Endodermal cell (in vitro differentiated cells): ENCODE measurements at regions not wholly inside any gene's neighbourhood (a gene's known extent, or its start where the extent isn't known, plus 50 kb on each side); places are given as distances from the start of the nearest gene placed in this dataset.

Experiments used
- DNase-seq: peaks from one replicate; pipeline ENCODE4 v3.0.0-alpha.2; 2017
- H3K27ac ChIP-seq: 2 replicates; pipeline ENCODE4 v1.5.1; 2013; ENCODE audit warnings: mild to moderate bottlenecking, low read depth, low read length, moderate library complexity
- H3K27me3 ChIP-seq: 2 replicates; pipeline ENCODE4 v1.6.1; 2013; ENCODE audit warnings: mild to moderate bottlenecking, low read length, moderate library complexity; ENCODE audit not compliant: insufficient read depth, control insufficient read depth, poor library complexity, severe bottlenecking
- H3K36me3 ChIP-seq: 2 replicates; pipeline ENCODE4 v1.7.0; 2013; ENCODE audit warnings: mild to moderate bottlenecking, low read length, moderate library complexity; ENCODE audit not compliant: control insufficient read depth, insufficient read depth
- H3K4me1 ChIP-seq: one replicate; pipeline ENCODE4 v1.7.0; 2013; ENCODE audit warnings: low read length; ENCODE audit not compliant: control insufficient read depth, insufficient read depth
- H3K4me3 ChIP-seq: 2 replicates; pipeline ENCODE4 v1.5.1; 2013; ENCODE audit warnings: mild to moderate bottlenecking, low read length, moderate library complexity
- H3K9ac ChIP-seq: 2 replicates; pipeline ENCODE4 v1.6.1; 2013; ENCODE audit warnings: mild to moderate bottlenecking, low read length, moderate library complexity; ENCODE audit not compliant: poor library complexity, severe bottlenecking; ENCODE audit errors: extremely low read depth
- H3K9me3 ChIP-seq: 2 replicates; pipeline ENCODE4 v1.6.1; 2013; ENCODE audit warnings: mild to moderate bottlenecking, low read length, moderate library complexity; ENCODE audit not compliant: control insufficient read depth
- H3K27ac Mint-ChIP-seq: 2 replicates; pipeline ENCODE4 v1.8.0; 2020; ENCODE audit warnings: mixed read lengths
- H3K27me3 Mint-ChIP-seq: 2 replicates; pipeline ENCODE4 v1.8.0; 2021; ENCODE audit warnings: mild to moderate bottlenecking, mixed read lengths; ENCODE audit not compliant: insufficient read depth
- H3K36me3 Mint-ChIP-seq: 2 replicates; pipeline ENCODE4 v1.8.0; 2020; ENCODE audit warnings: low read depth, mixed read lengths
- H3K4me1 Mint-ChIP-seq: 2 replicates; pipeline ENCODE4 v1.8.0; 2020; ENCODE audit warnings: mixed read lengths
- H3K4me3 Mint-ChIP-seq: 2 replicates; pipeline ENCODE4 v1.8.0; 2020; ENCODE audit warnings: mild to moderate bottlenecking, moderate library complexity, mixed read lengths
- H3K9me3 Mint-ChIP-seq: 2 replicates; pipeline ENCODE4 v1.8.0; 2020; ENCODE audit warnings: mild to moderate bottlenecking, mixed read lengths
- CTCF ChIP-seq: fragments of 200-600 bp; sonication (generic); conservative IDR thresholded peaks from 2 replicates; pipeline ENCODE4 v1.5.0; 2021; ENCODE audit warnings: antibody characterized with exemption, mild to moderate bottlenecking
- WGBS, 2 experiments: methylation state at CpG; one replicate each; pipeline versions ENCODE4 v1.1.5 to v1.1.7; 2013; ENCODE audit warnings: missing lambda C conversion rate in 2 of 2, mixed read lengths in 1 of 2; ENCODE audit not compliant: insufficient coverage in 1 of 2, insufficient read length in 1 of 2; 5-methylcytosine and 5-hydroxymethylcytosine counted together

GRCh38 chr10:20606985-20607384, 290.1 kb downstream of the NEBL start:
- 96 to 100% methylated on average over 2 to 5 of the region's 5 CpGs for WGBS, 2 experiments
- TF ChIP-seq CTCF: no peak
- Mint-ChIP-seq H3K27ac (no peak overlapping the region), H3K36me3 (no peaks in the 10 kb centered on the region), H3K27me3 (no peaks in the 10 kb centered on the region), H3K4me1 (no peaks in the 10 kb centered on the region), H3K9me3 (no peaks in the 10 kb centered on the region), H3K4me3 (no peak overlapping the region)
- no peaks in the 10 kb centered on the region for H3K9me3 ChIP-seq
- H3K9ac ChIP-seq: no peak overlapping the region
- no peak for DNase-seq
- H3K27me3 ChIP-seq: no peaks in the 10 kb centered on the region
- peaks cover 2% of the 10 kb centered on the region for H3K4me1 ChIP-seq
- H3K36me3 ChIP-seq: no peaks in the 10 kb centered on the region
- no peak overlapping the region for H3K27ac ChIP-seq
- no peak overlapping the region for H3K4me3 ChIP-seq

GRCh38 chr10:20601941-20602461, 295.1 kb downstream of the NEBL start:
- H3K4me3 Mint-ChIP-seq: no peak overlapping the region
- DNase-seq: no peak
- no peaks in the 10 kb centered on the region for H3K9me3 Mint-ChIP-seq
- no peak overlapping the region for H3K27ac Mint-ChIP-seq
- no peaks in the 10 kb centered on the region for H3K4me1 ChIP-seq
- H3K36me3 ChIP-seq: no peaks in the 10 kb centered on the region
- no peak for TF ChIP-seq CTCF
- no peaks in the 10 kb centered on the region for H3K9me3 ChIP-seq
- H3K36me3 Mint-ChIP-seq: no peaks in the 10 kb centered on the region
- peaks cover 5% of the 10 kb centered on the region for H3K4me1 Mint-ChIP-seq
- no peak overlapping the region for H3K4me3 ChIP-seq
- no peak overlapping the region for H3K27ac ChIP-seq
- H3K9ac ChIP-seq: no peak overlapping the region
- H3K27me3 ChIP-seq: no peaks in the 10 kb centered on the region
- WGBS, 2 experiments: 83% methylated on average over 1 of the region's 1 CpG; no CpG with 5 or more reads in 1 of the 2 experiments
- no peaks in the 10 kb centered on the region for H3K27me3 Mint-ChIP-seq

GRCh38 chr10:20598590-20598989, 298.5 kb downstream of the NEBL start:
- Histone ChIP-seq H3K4me1 (no peaks in the 10 kb centered on the region), H3K4me3 (no peak overlapping the region), H3K27ac (no peak overlapping the region), H3K9me3 (no peaks in the 10 kb centered on the region), H3K9ac (no peak overlapping the region), H3K36me3 (no peaks in the 10 kb centered on the region), H3K27me3 (no peaks in the 10 kb centered on the region)
- Mint-ChIP-seq H3K9me3 (no peaks in the 10 kb centered on the region), H3K36me3 (no peaks in the 10 kb centered on the region), H3K4me1 (peaks cover 11% of the 10 kb centered on the region), H3K27me3 (no peaks in the 10 kb centered on the region), H3K4me3 (no peak overlapping the region), H3K27ac (no peak overlapping the region)
- 30 to 55% methylated on average over 2 to 3 of the region's 3 CpGs for WGBS, 2 experiments
- peak; percentile 81 for DNase-seq
- no peak for TF ChIP-seq CTCF
